Non-pigmented ciliary epithelial cell (primary cell): ENCODE measurements at regions not wholly inside any gene's neighbourhood (a gene's known extent, or its start where the extent isn't known, plus 50 kb on each side); places are given as distances from the start of the nearest gene placed in this dataset.

Source experiments
- DNase-seq: peaks from one replicate; pipeline ENCODE4 v3.0.0-alpha.2; 2010; ENCODE audit warnings: low read depth

DNA sequence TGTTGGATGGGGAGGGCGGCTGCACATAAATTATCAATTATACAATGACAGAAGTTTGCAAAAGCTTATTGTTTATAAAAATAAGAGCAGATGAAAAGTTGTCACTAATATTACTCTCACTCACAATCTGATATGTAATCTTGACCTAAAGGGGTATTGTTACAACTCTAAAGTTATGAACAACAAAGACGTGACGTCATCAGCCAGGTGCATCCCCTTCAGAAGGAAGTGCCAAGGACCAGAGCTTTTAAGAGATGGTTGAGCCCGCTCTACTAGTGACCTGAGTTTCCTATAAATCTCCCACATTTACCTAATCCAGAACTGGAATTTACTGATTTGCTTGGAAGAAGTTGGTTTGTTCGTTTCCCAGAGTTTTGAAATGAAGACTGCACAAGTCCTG, 247.7 kb upstream of the MGMT start:
- no peak for DNase-seq

DNA sequence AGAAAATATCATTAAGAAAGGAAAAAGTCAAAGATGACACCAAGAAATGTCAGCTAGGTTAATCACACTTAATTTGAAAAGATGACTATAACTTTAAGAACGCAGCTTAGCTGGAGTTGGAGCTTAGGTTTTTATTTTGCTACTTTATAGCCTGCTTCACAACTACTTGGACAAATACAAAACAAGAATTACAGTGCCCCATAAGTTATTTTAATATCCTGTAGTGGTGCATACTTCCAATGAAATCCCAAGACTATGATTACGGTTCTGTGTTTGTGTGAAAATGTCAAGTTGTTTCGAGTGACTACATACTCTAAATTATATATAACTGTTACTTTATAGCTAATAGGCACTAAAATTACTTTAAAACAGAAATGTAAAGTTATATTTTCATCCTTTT, 244.6 kb upstream of the MGMT start:
- DNase-seq = no peak

GRCh38 chr10:129223363-129223762, 243.7 kb upstream of the MGMT start:
- no peak for DNase-seq

DNA sequence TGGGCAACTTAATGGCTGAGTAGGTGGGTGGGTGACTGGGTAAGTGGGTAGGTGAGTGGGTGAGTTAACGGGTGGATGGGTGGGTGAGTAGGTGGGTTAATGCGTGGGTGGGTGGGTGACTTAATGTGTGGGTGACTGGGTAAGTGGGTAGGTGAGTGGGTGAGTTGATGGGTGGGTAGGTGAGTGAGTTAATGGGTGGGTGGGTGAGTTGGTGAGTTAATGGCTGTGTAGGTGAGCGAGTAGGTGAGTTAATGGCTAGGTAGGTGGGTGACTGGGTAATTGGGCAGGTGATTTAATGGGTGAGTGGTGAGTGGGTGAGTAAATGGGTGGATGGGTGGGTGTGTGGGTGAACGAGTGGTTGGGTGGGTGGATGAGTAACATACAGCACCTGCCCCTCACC, 243.0 kb upstream of the MGMT start:
- DNase-seq = no peak

DNA sequence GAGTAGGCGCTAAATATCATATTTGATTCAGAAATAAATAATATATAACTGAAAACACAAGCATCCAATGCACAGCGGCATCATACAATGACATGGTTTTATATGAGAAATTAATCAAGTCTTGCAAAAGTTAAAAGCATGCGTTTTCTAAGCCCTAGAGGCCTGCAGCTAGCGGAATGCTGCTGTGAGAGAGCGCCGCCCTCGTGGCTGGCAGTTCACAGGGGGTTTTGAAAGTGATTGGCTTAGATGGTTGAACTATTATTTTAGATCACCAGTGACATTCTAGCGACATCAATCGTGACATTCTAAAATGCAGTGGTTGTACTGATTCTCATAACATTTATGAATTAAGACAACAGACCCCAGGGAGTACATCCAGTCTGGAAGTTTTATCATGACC, 235.2 kb upstream of the MGMT start:
- DNase-seq = no peak

DNA sequence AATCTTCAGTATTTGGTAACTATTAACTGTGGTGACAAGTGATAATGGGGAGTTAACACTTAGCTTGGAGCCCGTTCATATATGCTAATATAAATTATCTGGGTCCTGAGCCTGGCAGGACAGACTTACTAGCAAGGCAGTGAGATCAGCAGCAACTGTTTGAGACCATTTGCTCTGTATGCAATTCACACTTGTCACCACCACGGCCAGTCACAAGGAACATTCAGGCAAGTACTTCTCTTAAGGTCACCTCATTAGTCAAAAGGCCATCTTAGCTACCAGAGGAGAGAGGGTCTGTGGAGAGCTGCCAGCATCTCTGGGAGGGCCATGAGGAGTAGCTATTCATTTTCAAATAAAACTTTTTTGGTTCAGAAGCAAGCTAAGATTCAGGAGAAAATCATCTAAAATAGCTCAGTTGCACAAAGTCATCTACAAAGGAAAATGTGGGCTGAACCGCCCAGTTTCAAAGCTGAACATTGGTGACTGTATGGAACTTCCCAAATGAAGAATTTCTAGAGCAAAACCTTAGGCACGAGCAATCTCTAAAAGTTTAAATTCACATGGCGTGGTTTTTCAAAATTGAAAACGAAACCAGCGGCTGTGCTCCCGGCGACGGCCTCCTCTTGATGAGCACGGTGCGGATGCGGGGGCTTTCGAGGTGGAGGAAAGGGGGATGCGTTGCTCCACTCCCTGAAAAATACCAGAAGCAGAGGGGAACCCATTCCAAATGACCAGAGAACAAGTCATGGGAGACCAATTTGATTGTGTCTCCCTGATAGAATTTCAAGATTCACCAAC, 233.5 kb upstream of the MGMT start:
- DNase-seq = no peak

DNA sequence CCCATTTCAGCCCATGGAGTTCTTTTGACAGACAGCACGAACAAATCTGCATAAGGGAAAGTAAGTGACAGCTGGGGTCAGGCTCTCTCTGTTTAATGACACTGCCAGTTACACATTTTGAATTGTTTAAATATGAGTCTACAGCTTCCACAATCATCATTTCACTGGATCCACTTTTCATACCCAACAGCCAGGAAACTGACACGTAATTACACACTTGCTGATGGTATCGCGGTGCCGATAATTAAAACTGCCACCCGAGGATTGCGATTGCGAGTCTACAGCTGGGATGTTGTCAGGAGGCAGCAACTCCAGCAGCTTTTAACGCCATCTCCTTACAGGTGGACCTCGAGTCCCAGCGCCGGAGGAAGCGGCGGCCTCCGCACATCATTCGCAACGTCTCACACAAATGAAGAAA, 230.8 kb upstream of the MGMT start:
- no peak for DNase-seq

- no peak for DNase-seq
These were observed 225.6 kb upstream of the MGMT start for GRCh38 chr10:129241461-129241860.

- no peak for DNase-seq
These were observed 222.7 kb upstream of the MGMT start for GRCh38 chr10:129244298-129244697.

DNA sequence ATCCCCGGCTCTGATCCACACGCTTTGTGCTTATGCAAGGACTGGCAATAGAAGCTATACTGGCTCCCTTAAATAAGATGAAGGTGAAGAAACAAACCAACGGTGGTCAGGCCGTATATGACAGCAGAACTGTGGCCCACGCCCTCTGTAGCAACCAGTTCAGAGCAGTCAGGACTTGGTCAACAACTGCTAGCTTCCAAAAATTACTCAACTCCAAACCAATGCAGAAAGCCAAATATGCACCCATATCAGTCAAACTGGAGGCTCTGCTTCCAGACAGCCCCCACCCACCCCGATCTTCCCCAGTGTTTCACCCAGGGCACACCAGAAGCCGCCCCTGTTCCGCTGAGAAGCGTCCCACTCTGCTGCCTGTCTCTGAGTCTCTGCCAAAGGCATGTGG, 222.3 kb upstream of the MGMT start:
- no peak for DNase-seq

GRCh38 chr10:129253161-129253864, 213.7 kb upstream of the MGMT start:
- no peak for DNase-seq

DNA sequence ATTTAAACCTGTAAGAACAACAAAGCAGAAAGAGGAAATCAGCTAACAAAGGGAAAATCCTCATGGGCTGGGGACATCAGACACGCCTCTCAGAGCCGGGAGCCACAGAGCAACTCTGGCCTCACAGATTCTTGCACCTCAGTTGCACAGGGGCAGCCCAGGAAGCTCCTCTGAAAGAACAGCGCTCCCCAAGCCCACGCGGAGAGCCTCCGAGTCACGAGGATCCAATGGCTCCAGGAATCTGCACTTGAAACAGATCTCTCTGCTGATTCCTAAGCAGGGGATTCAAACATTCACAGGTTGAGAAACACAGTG, 213.2 kb upstream of the MGMT start:
- no peak for DNase-seq

DNA sequence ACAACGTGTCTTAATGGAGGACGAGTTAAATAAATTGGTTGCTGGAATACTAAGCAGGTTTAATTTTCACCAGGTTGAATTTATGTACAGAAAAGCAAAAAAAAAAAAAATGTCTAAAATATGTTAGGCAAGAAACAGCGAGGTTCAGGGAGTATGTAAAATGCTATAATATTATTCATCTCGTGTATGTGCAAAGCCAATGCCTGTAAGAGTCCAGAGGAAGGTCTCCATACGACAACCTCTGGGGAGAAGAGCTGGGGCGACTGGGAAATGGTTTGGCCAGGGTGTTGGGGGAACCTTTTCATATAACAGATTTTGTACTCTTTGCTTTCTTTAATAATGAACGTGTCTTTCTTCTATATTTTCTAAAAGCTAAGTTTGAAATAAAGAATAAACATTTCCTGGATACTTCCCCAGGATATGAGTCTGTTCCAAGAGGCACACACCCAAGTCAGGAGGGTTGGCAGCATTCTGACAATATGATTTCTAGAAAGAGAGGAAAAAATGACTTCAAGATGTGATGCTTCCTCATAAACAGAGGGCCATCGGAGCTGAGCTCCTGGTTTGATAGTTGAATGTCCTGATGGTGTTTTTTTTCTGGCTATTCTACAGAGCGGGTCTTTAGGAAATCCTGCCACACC, 208.6 kb upstream of the MGMT start:
- DNase-seq = no peak

GRCh38 chr10:129259128-129259815, 207.8 kb upstream of the MGMT start:
- DNase-seq = no peak

GRCh38 chr10:129272176-129272575, 194.9 kb upstream of the MGMT start:
- no peak for DNase-seq

- DNase-seq = no peak
These were observed 194.0 kb upstream of the MGMT start for GRCh38 chr10:129272866-129273650.

DNA sequence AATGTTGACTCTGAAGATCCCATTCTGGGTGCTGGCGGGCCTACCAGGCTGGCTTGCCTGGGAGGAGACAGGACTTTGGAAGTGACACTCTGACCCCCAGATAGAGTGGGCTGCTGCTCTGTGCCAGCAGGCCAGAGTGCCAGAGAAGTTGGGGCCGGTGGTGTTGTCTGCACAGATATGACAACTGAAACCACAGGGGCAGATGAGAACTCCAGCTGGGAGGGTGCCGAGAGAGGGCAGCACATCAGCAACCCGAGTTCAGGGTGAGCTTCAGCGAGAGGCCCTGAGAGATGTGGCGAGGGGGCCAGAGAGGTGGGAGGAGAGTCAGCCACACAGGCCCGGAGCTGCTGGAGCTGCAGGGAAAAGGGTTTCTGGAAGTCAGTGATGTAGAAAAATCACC, 193.2 kb upstream of the MGMT start:
- DNase-seq = no peak

DNA sequence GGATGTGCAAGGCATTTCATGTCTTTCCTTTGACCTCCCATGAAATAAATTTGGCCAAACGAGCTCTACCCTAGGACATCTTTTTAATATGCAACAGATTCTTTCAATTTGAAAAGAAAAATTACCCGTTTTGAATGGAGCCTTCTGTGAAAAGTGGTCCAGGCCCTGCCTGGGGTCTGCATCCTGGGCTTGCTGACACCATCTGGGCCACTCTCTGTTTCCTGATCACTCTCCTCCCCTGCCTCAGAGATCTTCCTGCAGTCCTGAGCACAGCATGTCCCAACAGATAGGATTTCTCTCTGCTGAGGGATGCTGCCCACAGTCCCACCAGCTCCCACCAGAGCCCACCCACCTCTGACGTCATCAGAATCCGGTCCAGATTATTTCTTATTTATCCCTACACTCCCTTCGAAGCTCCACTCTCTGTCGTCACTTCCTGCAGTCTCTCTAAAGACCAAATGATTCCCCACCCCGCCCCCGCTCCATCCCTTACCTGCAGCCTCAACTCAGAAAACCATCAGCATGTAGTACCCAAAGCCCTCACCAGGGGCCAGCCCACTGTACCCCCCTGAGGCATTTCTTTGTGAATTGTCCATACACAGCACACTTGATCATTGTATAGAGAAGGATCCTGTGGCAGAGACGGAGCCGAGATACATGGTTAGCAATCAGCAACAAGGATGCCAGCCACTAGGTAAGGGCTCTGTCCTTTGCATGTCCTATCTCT, 192.1 kb upstream of the MGMT start:
- no peak for DNase-seq

GRCh38 chr10:129275886-129276285, 191.2 kb upstream of the MGMT start:
- DNase-seq = no peak

- no peak for DNase-seq
These were observed 190.0 kb upstream of the MGMT start for GRCh38 chr10:129277084-129277483.

- DNase-seq = no peak
These were observed 189.2 kb upstream of the MGMT start for GRCh38 chr10:129277841-129278240.
